ENCODE measurements at regions not wholly inside any gene's neighbourhood (a gene's known extent, or its start where the extent isn't known, plus 50 kb on each side); places are given as distances from the start of the nearest gene placed in this dataset.

- Histone ChIP-seq H3K4me1 (ENCODE audit: insufficient read depth) (peaks cover 8% of the 10 kb centered on the region), H3K27ac (no peak overlapping the region), H3K9me2 (replicated peaks; ENCODE audit: insufficient read depth) (no peaks in the 10 kb centered on the region), H3K36me3 (replicated peaks; ENCODE audit: insufficient read depth, low read depth) (no peaks in the 10 kb centered on the region), H3K27me3 (no peaks in the 10 kb centered on the region), H3K79me2 (no peaks in the 10 kb centered on the region), H4K20me1 (ENCODE audit: insufficient read depth, poor library complexity, severe bottlenecking) (no peaks in the 10 kb centered on the region), H3K4me3 (no peak overlapping the region), H3K4me2 (no peak overlapping the region), H2AFZ (no peak overlapping the region), H3K9me3 (ENCODE audit: low read depth) (no peaks in the 10 kb centered on the region)
- DNase-seq (ENCODE audit: low spot score): no peak
- TF ChIP-seq EZH2 (IDR thresholded peaks at IDR 0.05; ENCODE audit: borderline replicate concordance) (no peak), CTCF (IDR thresholded peaks at IDR 0.05; ENCODE audit: poor library complexity) (no peak), EZH2phosphoT487 (IDR thresholded peaks at IDR 0.05; ENCODE audit: low read depth, severe bottlenecking, unreplicated experiment) (no peak)
- 48% methylated on average over 1 of the region's 1 CpG for WGBS (ENCODE audit: low lambda C conversion rate, missing lambda C conversion rate)
Observed at GRCh38 chr2:181228661-181229060, 228.5 kb upstream of the ITGA4 start.

GRCh38 chr2:181231151-181231550 lies 226.0 kb upstream of the ITGA4 start:
- 100% methylated on average over 1 of the region's 1 CpG for WGBS (ENCODE audit: low lambda C conversion rate, missing lambda C conversion rate)
- no peaks in the 10 kb centered on the region for H3K27me3 ChIP-seq
- no peak overlapping the region for H3K4me3 ChIP-seq
- no peak for DNase-seq (ENCODE audit: low spot score)
- no peaks in the 10 kb centered on the region for H3K79me2 ChIP-seq
- no peaks in the 10 kb centered on the region for H3K36me3 ChIP-seq (replicated peaks; ENCODE audit: insufficient read depth, low read depth)
- H4K20me1 ChIP-seq (ENCODE audit: insufficient read depth, poor library complexity, severe bottlenecking): no peaks in the 10 kb centered on the region
- H3K4me2 ChIP-seq: no peak overlapping the region
- no peak overlapping the region for H3K27ac ChIP-seq
- TF ChIP-seq EZH2phosphoT487 (IDR thresholded peaks at IDR 0.05; ENCODE audit: low read depth, severe bottlenecking, unreplicated experiment): no peak
- no peak for TF ChIP-seq CTCF (IDR thresholded peaks at IDR 0.05; ENCODE audit: poor library complexity)
- TF ChIP-seq EZH2 (IDR thresholded peaks at IDR 0.05; ENCODE audit: borderline replicate concordance): no peak
- H2AFZ ChIP-seq: no peak overlapping the region
- no peaks in the 10 kb centered on the region for H3K9me2 ChIP-seq (replicated peaks; ENCODE audit: insufficient read depth)
- no peaks in the 10 kb centered on the region for H3K9me3 ChIP-seq (ENCODE audit: low read depth)
- peaks cover 14% of the 10 kb centered on the region for H3K4me1 ChIP-seq (ENCODE audit: insufficient read depth)

GRCh38 chr2:181231886-181232621 lies 225.1 kb upstream of the ITGA4 start:
- TF ChIP-seq EZH2phosphoT487 (IDR thresholded peaks at IDR 0.05; ENCODE audit: low read depth, severe bottlenecking, unreplicated experiment) (no peak), CTCF (IDR thresholded peaks at IDR 0.05; ENCODE audit: poor library complexity) (no peak), EZH2 (IDR thresholded peaks at IDR 0.05; ENCODE audit: borderline replicate concordance) (no peak)
- no peak overlapping the region for H3K27ac ChIP-seq

More at GRCh38 chr2:181231886-181232621, 225.1 kb upstream of the ITGA4 start:
- Histone ChIP-seq H3K9me2 (replicated peaks; ENCODE audit: insufficient read depth) (no peaks in the 10 kb centered on the region), H4K20me1 (ENCODE audit: insufficient read depth, poor library complexity, severe bottlenecking) (no peaks in the 10 kb centered on the region), H3K27me3 (no peaks in the 10 kb centered on the region), H3K36me3 (replicated peaks; ENCODE audit: insufficient read depth, low read depth) (no peaks in the 10 kb centered on the region), H2AFZ (no peak overlapping the region), H3K9me3 (ENCODE audit: low read depth) (no peaks in the 10 kb centered on the region), H3K4me1 (ENCODE audit: insufficient read depth) (peaks cover 14% of the 10 kb centered on the region), H3K4me3 (no peak overlapping the region), H3K4me2 (no peak overlapping the region), H3K79me2 (no peaks in the 10 kb centered on the region)
- DNase-seq (ENCODE audit: low spot score): no peak
- 76% methylated on average over 2 of the region's 2 CpGs for WGBS (ENCODE audit: low lambda C conversion rate, missing lambda C conversion rate)

Measured in hepatocyte (in vitro differentiated cells).